Thyroid gland (tissue), 4 donors: ENCODE measurements at regions not wholly inside any gene's neighbourhood (a gene's known extent, or its start where the extent isn't known, plus 50 kb on each side); places are given as distances from the start of the nearest gene placed in this dataset.
"Not testable (repeated sequence)": the region's sequence is repeated elsewhere in the genome, so short reads cannot be mapped to it uniquely, and the experiment has no call there.

ENCODE experiments used
- CTCF ChIP-seq, 6 experiments: fragments of 200-600 bp in 3 of 6; fragments of 450-650 bp in 3 of 6; sonication (generic) in 3 of 6; IDR thresholded peaks; one replicate each; pipeline ENCODE4 v1.5.1; 2016 to 2019; ENCODE audit warnings: antibody characterized with exemption in 6 of 6, mild to moderate bottlenecking in 2 of 6, inconsistent platforms in 1 of 6, moderate library complexity in 1 of 6
- POLR2A ChIP-seq, 2 donors: fragments of 450-650 bp; IDR thresholded peaks; one replicate each; pipeline ENCODE4 v1.6.1; 2017; ENCODE audit warnings: antibody characterized with exemption in 2 of 2, mild to moderate bottlenecking in 2 of 2, moderate library complexity in 1 of 2

- not testable (repeated sequence) for TF ChIP-seq POLR2A, CTCF (IDR thresholded peaks at IDR 0.05)
Observed at GRCh38 chr18:40132438-40132837, 1822.6 kb upstream of the PIK3C3 start.
